Activated CD8-positive, alpha-beta T cell treated with anti-CD3 and anti-CD28 coated beads, Interleukin-2, amount 10 ng/mL, durations not matched to agents 7 days and 5 days (primary cell): ENCODE measurements at regions not wholly inside any gene's neighbourhood (a gene's known extent, or its start where the extent isn't known, plus 50 kb on each side); places are given as distances from the start of the nearest gene placed in this dataset.

Experiments
- ATAC-seq: fragments of 150-1000 bp; cut with Tn5 transposase; one replicate; pipeline ENCODE4 v1.10.0; 2021; ENCODE audit warnings: moderate library complexity
- CTCF ChIA-PET: fragments of 350-600 bp; sonication (Branson Sonifier 250); formaldehyde crosslinking; loops from one replicate; lab custom pipeline; 2021; ENCODE audit warnings: antibody characterized with exemption; lab: Charles Lee
- POLR2A ChIA-PET: fragments of 350-600 bp; sonication (Branson Sonifier 250); formaldehyde crosslinking; loops from one replicate; lab custom pipeline; 2021; ENCODE audit warnings: antibody characterized with exemption; lab: Charles Lee
- DNase-seq: peaks from one replicate; pipeline ENCODE4 v3.0.0-alpha.2; 2020
- H3K27ac Mint-ChIP-seq: one replicate; pipeline ENCODE4 v1.8.0; 2021; ENCODE audit warnings: mild to moderate bottlenecking, mixed read lengths
- H3K27me3 Mint-ChIP-seq: one replicate; pipeline ENCODE4 v1.8.0; 2021; ENCODE audit warnings: low read depth, mixed read lengths
- H3K36me3 Mint-ChIP-seq: one replicate; pipeline ENCODE4 v1.8.0; 2021; ENCODE audit warnings: low read depth, mixed read lengths
- H3K4me1 Mint-ChIP-seq: one replicate; pipeline ENCODE4 v1.8.0; 2021; ENCODE audit warnings: low read depth, mixed read lengths
- H3K4me3 Mint-ChIP-seq: one replicate; pipeline ENCODE4 v1.8.0; 2021; ENCODE audit warnings: mild to moderate bottlenecking, mixed read lengths
- H3K9me3 Mint-ChIP-seq: one replicate; pipeline ENCODE4 v1.8.0; 2022; ENCODE audit warnings: mixed read lengths; ENCODE audit not compliant: insufficient read depth

DNA sequence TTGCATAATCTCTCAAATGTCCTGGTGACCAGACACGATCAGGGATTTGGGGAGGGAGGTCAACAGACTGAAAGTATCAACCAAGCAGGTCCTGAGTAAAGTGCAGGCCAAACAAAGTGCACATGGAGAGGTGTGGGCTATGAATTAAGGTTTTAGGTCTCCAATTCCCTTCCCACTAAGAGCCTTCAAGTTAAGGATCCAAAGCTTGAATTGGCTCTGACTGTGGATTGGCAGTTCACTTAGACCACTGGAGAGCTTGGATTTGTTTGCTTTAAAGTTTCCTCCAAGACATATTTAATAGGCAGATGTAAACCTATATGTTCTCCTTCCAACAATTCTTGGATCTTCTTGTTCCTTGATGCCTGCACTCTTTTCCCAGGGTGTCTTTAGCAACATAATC, 129.6 kb upstream of the IGF1 start:
- ChIA-PET CTCF (no interaction called here), POLR2A (no interaction called here)
- Mint-ChIP-seq H3K27ac (no peak overlapping the region), H3K27me3 (no peaks in the 10 kb centered on the region), H3K36me3 (no peaks in the 10 kb centered on the region), H3K4me3 (no peak overlapping the region), H3K9me3 (no peaks in the 10 kb centered on the region), H3K4me1 (no peaks in the 10 kb centered on the region)
- DNase-seq = no peak
- ATAC-seq = no peak

DNA sequence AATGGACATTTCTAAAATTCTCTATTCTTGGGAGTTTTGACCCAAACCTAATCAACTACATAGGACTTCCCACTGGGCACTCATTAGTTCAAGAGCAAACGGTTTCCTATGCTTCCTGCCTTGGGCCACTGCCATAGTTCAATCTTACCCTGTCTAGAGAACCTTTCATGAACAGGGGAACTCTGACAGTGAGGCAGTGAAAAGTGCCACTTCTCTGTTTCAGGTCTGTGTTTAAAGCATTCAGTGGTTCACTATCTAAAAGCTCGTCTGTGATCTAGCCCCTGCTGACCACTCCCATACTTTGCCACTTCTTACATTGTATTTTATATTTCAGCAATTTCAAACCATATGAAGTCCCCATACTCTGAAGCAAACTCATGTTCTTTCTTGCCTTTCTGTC, 122.7 kb upstream of the IGF1 start:
- H3K4me1 Mint-ChIP-seq = no peaks in the 10 kb centered on the region
- H3K9me3 Mint-ChIP-seq = no peaks in the 10 kb centered on the region
- CTCF ChIA-PET = no interaction called here
- DNase-seq (no peak), ATAC-seq (no peak)
- H3K27me3 Mint-ChIP-seq = no peaks in the 10 kb centered on the region
- H3K36me3 Mint-ChIP-seq = no peaks in the 10 kb centered on the region
- no peak overlapping the region for H3K4me3 Mint-ChIP-seq
- POLR2A ChIA-PET = no interaction called here
- H3K27ac Mint-ChIP-seq = no peak overlapping the region

DNA sequence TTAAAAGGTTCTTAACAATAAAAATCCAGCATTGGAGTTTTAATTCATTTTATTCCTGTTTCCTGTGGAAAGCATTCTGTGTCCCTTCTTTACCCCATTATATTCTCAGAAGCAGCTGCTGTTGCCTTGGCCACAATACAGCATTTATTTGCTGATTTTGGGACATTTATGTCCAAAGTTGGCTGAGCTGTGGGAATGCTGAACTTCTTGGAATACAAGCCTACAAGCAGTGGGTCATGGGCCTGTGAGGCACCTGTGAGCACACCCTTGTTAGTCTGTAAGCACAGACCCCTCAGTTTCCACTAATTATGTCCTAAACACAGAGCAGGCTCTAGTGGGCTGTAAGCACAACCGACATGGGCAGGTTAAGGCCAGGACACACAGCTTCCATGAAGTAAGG, 122.2 kb upstream of the IGF1 start:
- H3K4me3 Mint-ChIP-seq = no peak overlapping the region
- H3K9me3 Mint-ChIP-seq = no peaks in the 10 kb centered on the region
- CTCF ChIA-PET = no interaction called here

DNA sequence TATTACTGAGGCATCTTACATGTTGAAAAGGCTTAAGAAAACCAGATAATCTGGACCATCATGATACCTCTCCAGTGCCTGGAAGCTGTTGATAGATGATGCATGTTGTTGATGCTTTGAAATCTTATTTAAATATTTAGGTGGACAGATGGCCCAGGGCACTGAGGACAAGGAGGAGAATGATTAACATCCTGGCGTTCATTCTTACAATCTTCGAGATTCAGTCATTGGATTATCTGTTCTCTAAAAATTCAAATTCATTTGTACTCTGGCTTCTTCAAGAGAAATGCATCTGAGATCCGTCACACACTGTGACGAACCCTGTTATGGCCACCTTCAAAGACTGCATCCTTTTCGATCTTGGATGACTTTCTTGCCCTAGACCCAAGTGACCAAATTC, 121.3 kb upstream of the IGF1 start:
- no peak for DNase-seq
- Mint-ChIP-seq H3K9me3 (no peaks in the 10 kb centered on the region), H3K27ac (no peak overlapping the region), H3K27me3 (no peaks in the 10 kb centered on the region), H3K4me3 (no peak overlapping the region), H3K4me1 (no peaks in the 10 kb centered on the region), H3K36me3 (no peaks in the 10 kb centered on the region)
- ChIA-PET CTCF (no interaction called here), POLR2A (no interaction called here)
- ATAC-seq = no peak

More for the DNA sequence above, 122.2 kb upstream of the IGF1 start:
- H3K4me1 Mint-ChIP-seq = no peaks in the 10 kb centered on the region
- DNase-seq (no peak), ATAC-seq (no peak)
- H3K36me3 Mint-ChIP-seq = no peaks in the 10 kb centered on the region
- no peak overlapping the region for H3K27ac Mint-ChIP-seq
- POLR2A ChIA-PET = no interaction called here
- H3K27me3 Mint-ChIP-seq = no peaks in the 10 kb centered on the region

DNA sequence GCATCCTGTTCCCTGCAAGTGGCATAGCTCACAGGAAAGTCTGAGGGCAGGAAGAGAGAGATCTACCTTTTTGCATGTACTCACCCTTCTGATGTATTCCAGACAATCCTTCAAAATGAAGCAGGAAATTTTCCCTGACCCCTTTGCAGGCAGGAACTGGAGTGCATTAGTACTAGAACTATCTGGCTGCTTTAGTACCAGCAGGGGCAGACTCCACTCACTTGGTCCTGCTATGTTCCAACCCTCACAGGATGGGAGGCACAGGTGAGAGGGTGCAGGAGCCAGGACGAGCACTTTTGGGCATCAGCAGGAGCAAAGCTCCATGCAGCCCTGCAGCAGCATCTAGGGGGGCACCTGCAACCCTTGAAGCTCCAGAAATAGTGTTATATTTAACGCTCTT, 116.3 kb upstream of the IGF1 start:
- no peak for ATAC-seq
- H3K27ac Mint-ChIP-seq = no peak overlapping the region
- no peaks in the 10 kb centered on the region for H3K36me3 Mint-ChIP-seq
- no peak overlapping the region for H3K4me3 Mint-ChIP-seq
- no peaks in the 10 kb centered on the region for H3K27me3 Mint-ChIP-seq
- POLR2A ChIA-PET = no interaction called here
- H3K9me3 Mint-ChIP-seq = no peaks in the 10 kb centered on the region
- H3K4me1 Mint-ChIP-seq = no peaks in the 10 kb centered on the region
- CTCF ChIA-PET = no interaction called here
- DNase-seq = no peak

DNA sequence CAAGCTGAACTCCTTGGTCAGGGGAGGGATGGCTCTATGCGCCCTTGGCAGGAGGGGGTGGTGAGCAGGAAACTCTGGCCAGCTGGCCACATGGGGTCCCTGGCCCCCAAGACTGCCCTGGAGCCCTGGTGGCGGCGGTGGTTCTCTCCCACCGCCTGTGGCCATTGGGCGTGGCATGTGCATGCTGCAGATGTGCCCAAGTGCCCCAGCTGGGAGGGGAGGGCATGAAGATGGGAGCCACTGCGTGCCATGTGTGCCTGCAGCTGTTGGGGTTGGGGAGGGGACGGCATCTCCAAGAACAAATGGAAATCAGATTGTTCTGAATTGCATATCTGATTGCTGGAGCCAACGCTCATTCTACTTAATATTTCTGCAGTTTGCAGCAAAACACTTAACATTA, 115.7 kb upstream of the IGF1 start:
- CTCF ChIA-PET = no interaction called here

DNA sequence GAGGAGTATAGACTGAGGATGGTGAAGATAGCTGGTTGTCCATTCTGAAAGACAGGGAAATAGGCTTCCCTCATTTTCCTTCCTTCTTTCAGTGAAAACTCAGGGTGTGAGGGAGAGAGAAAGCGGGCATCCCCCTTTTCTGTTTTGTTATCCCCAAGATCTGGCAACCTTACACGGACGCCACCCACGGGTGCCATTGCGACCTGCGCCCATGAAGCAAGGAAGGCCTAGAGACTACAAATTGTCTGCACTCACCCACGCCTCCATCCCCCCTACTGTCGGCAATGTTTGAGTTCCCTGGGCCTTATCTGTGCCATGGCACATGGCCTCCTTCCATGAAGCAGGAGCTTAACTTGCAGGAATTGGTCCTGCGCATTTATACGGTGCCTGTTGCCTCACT, 115.0 kb upstream of the IGF1 start:
- no peak overlapping the region for H3K4me3 Mint-ChIP-seq
- DNase-seq (no peak), ATAC-seq (no peak)
- H3K4me1 Mint-ChIP-seq = no peaks in the 10 kb centered on the region
- H3K36me3 Mint-ChIP-seq = no peaks in the 10 kb centered on the region
- ChIA-PET POLR2A (no interaction called here), CTCF (no interaction called here)
- no peaks in the 10 kb centered on the region for H3K9me3 Mint-ChIP-seq
- H3K27ac Mint-ChIP-seq = no peak overlapping the region
- no peaks in the 10 kb centered on the region for H3K27me3 Mint-ChIP-seq

More for the DNA sequence above, 115.7 kb upstream of the IGF1 start:
- DNase-seq (no peak), ATAC-seq (no peak)
- no peaks in the 10 kb centered on the region for H3K36me3 Mint-ChIP-seq
- H3K27ac Mint-ChIP-seq = no peak overlapping the region
- H3K27me3 Mint-ChIP-seq = no peaks in the 10 kb centered on the region
- no peaks in the 10 kb centered on the region for H3K9me3 Mint-ChIP-seq
- H3K4me1 Mint-ChIP-seq = no peaks in the 10 kb centered on the region
- H3K4me3 Mint-ChIP-seq = no peak overlapping the region
- POLR2A ChIA-PET = no interaction called here

DNA sequence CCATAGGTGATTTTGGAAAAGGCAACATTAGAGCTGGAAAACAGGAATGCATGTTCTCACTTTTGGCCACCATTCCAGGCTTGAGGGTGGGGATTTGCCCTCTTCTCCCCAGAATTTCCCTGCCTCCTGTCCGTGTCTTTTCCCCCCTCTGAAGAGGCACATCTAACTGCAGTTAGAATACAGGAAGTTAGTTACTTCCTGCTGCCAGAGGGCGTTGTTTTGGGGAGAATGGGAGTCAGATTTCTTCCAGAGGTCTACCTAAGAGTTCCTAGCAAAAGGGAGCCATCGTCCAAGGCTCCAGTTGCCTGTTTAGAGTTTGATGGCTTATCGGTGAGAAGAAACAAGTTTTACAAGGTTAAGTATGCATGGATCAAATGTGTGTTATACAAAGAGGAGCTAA, 112.8 kb upstream of the IGF1 start:
- no peaks in the 10 kb centered on the region for H3K4me1 Mint-ChIP-seq
- H3K4me3 Mint-ChIP-seq = no peak overlapping the region
- no peaks in the 10 kb centered on the region for H3K27me3 Mint-ChIP-seq
- CTCF ChIA-PET = no interaction called here
- ATAC-seq (no peak), DNase-seq (no peak)
- H3K36me3 Mint-ChIP-seq = no peaks in the 10 kb centered on the region
- no peak overlapping the region for H3K27ac Mint-ChIP-seq
- no peaks in the 10 kb centered on the region for H3K9me3 Mint-ChIP-seq
- POLR2A ChIA-PET = no interaction called here

DNA sequence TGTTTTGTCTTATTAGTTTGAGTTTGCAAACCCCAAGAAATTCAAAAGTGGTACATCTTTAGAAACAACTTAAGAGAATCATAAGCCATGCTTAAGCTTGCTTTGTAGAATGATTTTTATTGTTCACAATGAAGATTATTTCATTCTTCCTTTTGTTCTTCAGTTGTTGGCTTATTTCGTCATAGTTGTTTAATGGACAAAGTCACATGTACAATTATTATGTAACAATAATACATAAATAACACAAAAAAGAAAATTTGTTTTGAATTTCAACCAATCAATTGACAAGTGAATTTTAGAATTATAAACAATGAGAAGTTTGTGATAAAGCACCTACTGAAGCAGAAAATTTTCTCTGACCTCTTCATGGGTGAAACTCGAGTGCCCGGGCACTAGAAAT, 111.8 kb upstream of the IGF1 start:
- Mint-ChIP-seq H3K27me3 (no peaks in the 10 kb centered on the region), H3K27ac (no peak overlapping the region)

DNA sequence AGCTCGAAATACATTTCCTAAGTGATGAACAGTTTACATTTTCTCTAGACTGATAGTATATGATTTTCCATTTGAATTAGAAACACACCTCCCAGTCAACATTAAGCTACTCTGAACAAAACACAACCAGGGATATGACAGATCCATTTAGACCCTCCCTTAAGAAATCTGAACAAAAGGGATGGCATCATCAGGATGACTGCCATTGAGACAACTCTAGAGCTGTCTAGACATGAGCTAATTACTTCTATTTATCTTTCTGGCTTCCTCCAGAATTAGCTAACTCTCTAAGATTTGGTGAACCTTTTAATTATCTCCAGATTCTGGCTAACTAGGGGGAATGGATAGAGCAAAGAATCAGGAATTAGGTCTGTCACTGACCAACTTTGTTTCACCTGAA, 92.9 kb upstream of the IGF1 start:
- ChIA-PET CTCF (no interaction called here), POLR2A (no interaction called here)
- no peak overlapping the region for H3K27ac Mint-ChIP-seq
- no peaks in the 10 kb centered on the region for H3K9me3 Mint-ChIP-seq
- H3K4me1 Mint-ChIP-seq = no peaks in the 10 kb centered on the region
- DNase-seq = no peak
- no peaks in the 10 kb centered on the region for H3K36me3 Mint-ChIP-seq
- ATAC-seq = no peak
- H3K4me3 Mint-ChIP-seq = no peak overlapping the region
- no peaks in the 10 kb centered on the region for H3K27me3 Mint-ChIP-seq

More for the DNA sequence above, 111.8 kb upstream of the IGF1 start:
- CTCF ChIA-PET = no interaction called here
- H3K4me3 Mint-ChIP-seq = no peak overlapping the region
- H3K4me1 Mint-ChIP-seq = no peaks in the 10 kb centered on the region
- no peaks in the 10 kb centered on the region for H3K36me3 Mint-ChIP-seq
- no peaks in the 10 kb centered on the region for H3K9me3 Mint-ChIP-seq
- ATAC-seq (no peak), DNase-seq (no peak)
- POLR2A ChIA-PET = no interaction called here

DNA sequence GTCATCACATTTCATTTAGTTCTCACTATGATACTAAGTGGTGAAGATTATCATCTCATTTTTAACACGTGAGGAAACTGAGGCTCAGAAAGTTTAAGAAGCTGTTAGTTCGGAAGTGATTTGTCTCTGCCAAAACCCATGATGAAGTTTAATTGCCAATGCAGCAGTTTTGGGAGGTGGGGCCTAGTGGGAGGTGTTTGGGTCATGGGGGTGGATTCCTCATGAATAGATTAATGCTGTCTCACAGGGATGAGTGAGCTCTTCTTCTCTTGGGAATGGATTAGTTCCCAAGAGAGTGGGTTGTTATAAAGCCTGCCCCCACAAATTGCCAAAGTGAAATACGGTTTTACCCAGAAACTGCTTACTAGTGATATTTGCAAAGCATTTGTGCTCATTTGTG, 91.5 kb upstream of the IGF1 start:
- Mint-ChIP-seq H3K4me1 (no peaks in the 10 kb centered on the region), H3K9me3 (no peaks in the 10 kb centered on the region), H3K27ac (no peak overlapping the region), H3K36me3 (no peaks in the 10 kb centered on the region), H3K4me3 (no peak overlapping the region), H3K27me3 (no peaks in the 10 kb centered on the region)
- CTCF ChIA-PET = no interaction called here
- ATAC-seq (no peak), DNase-seq (no peak)
- POLR2A ChIA-PET = no interaction called here

DNA sequence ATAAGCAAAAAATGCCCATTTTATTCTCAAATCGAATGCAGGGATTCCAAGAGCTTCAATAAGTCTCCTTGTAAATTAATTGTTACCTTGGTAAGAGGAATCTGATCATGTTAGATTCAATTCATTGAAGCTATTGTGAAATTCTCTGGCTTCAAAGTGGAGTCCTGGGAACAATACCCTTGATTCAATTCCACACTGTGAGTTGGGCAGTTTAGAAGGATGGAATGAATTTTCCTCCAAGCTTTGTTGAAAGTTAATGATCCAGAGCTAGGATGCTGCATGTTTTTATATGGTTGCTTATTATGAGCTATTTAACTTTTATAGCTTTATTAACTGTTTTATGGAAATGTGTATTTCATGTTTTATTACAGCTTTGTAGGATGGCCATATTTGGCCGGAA, 89.9 kb upstream of the IGF1 start:
- H3K27ac Mint-ChIP-seq = no peak overlapping the region
- ChIA-PET POLR2A (no interaction called here), CTCF (no interaction called here)
- H3K4me1 Mint-ChIP-seq = no peaks in the 10 kb centered on the region
- no peaks in the 10 kb centered on the region for H3K9me3 Mint-ChIP-seq
- no peaks in the 10 kb centered on the region for H3K36me3 Mint-ChIP-seq
- DNase-seq (no peak), ATAC-seq (no peak)
- H3K27me3 Mint-ChIP-seq = no peaks in the 10 kb centered on the region
- no peak overlapping the region for H3K4me3 Mint-ChIP-seq

DNA sequence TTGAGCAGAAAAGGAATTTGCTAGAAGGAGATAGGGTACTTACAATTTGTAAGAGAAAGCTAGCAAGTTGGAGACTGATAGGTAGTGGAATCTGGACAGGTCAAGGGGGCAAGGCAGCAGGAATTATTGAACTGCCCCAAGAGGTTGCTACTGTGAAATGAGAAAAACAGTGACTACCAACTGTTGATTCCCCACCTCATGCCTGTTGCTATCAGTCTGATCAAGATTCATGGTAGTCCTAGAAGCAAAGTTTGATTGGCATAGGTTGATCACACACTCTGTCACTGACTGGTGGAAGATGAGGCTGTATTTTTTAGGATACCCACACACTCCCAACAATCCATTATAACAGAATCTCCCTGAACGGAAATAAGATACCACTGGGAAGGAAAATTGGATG, 89.4 kb upstream of the IGF1 start:
- ChIA-PET CTCF (no interaction called here), POLR2A (no interaction called here)
- Mint-ChIP-seq H3K4me3 (no peak overlapping the region), H3K9me3 (no peaks in the 10 kb centered on the region), H3K27ac (no peak overlapping the region), H3K36me3 (no peaks in the 10 kb centered on the region), H3K4me1 (no peaks in the 10 kb centered on the region), H3K27me3 (no peaks in the 10 kb centered on the region)
- ATAC-seq (no peak), DNase-seq (no peak)
